Bronchial epithelial cell (primary cell): ENCODE measurements at regions not wholly inside any gene's neighbourhood (a gene's known extent, or its start where the extent isn't known, plus 50 kb on each side); places are given as distances from the start of the nearest gene placed in this dataset.

ENCODE experiments used
- DNase-seq: peaks from one replicate; pipeline ENCODE4 v3.0.0-alpha.2; 2010; ENCODE audit warnings: low read depth
- FAIRE-seq: peaks from 2 replicates; lab custom pipeline; 2011; peaks lifted over from hg19 to GRCh38; lab: Jason Lieb, UNC
- H3K27me3 ChIP-seq: 2 replicates; pipeline ENCODE4 v1.5.1; 2011; ENCODE audit warnings: low read length; ENCODE audit not compliant: control insufficient read depth, insufficient read depth
- H3K36me3 ChIP-seq: 2 replicates; pipeline ENCODE4 v1.5.1; 2011; ENCODE audit warnings: low read length; ENCODE audit not compliant: control insufficient read depth, insufficient read depth
- H3K4me3 ChIP-seq: 2 replicates; pipeline ENCODE4 v1.5.1; 2011; ENCODE audit warnings: mild to moderate bottlenecking, low read depth, low read length, control low read depth
- CTCF ChIP-seq: IDR thresholded peaks from 2 replicates; pipeline ENCODE4 v1.5.1; 2011; ENCODE audit warnings: mild to moderate bottlenecking, moderate library complexity, low read length, control low read depth, inconsistent platforms; ENCODE audit not compliant: insufficient read depth, severe bottlenecking

DNA sequence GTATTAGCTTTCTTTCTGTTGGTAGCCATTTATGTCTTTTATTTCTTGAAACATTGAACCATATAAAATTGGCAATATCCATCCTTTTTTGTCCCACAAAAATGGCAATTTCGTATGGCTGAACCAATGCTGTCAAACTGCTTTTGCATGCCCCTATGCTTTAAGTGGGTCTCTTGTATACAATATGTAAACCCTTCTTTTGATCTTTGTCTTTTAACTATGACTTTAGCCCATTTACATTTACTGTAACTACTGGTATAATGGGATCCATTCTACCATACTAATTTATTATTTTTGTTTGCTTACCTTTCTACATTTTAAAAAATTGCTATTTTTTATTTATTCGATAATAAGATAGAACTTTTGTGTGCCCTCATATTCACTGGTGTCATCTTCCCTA is 93.4 kb downstream of the TENT4A start:
- no peak for TF ChIP-seq CTCF
- DNase-seq (no peak), FAIRE-seq (no peak)
- H3K27me3 ChIP-seq, result no peaks in the 10 kb centered on the region
- H3K36me3 ChIP-seq, result no peaks in the 10 kb centered on the region
- no peak overlapping the region for H3K4me3 ChIP-seq

GRCh38 chr5:6808462-6808861 is 95.2 kb downstream of the TENT4A start:
- no peak for FAIRE-seq
- no peaks in the 10 kb centered on the region for H3K27me3 ChIP-seq
- DNase-seq, result no peak
- H3K36me3 ChIP-seq, result no peaks in the 10 kb centered on the region
- TF ChIP-seq CTCF, result no peak
- H3K4me3 ChIP-seq, result no peak overlapping the region

GRCh38 chr5:6810641-6811405 is 97.6 kb downstream of the TENT4A start:
- Histone ChIP-seq H3K27me3 (no peaks in the 10 kb centered on the region), H3K4me3 (no peak overlapping the region), H3K36me3 (no peaks in the 10 kb centered on the region)
- no peak for TF ChIP-seq CTCF
- DNase-seq (no peak), FAIRE-seq (no peak)

GRCh38 chr5:6812091-6812490 is 98.9 kb downstream of the TENT4A start:
- H3K27me3 ChIP-seq, result no peaks in the 10 kb centered on the region

GRCh38 chr5:6812800-6813731 is 99.8 kb downstream of the TENT4A start:
- no peak overlapping the region for H3K4me3 ChIP-seq
- no peaks in the 10 kb centered on the region for H3K36me3 ChIP-seq
- no peaks in the 10 kb centered on the region for H3K27me3 ChIP-seq
- TF ChIP-seq CTCF, result no peak
- FAIRE-seq (no peak), DNase-seq (peak; percentile 25)

More at GRCh38 chr5:6812091-6812490, 98.9 kb downstream of the TENT4A start:
- H3K4me3 ChIP-seq, result no peak overlapping the region
- DNase-seq (no peak), FAIRE-seq (no peak)
- H3K36me3 ChIP-seq, result no peaks in the 10 kb centered on the region
- no peak for TF ChIP-seq CTCF
